HFF-Myc (cell line): ENCODE measurements at regions not wholly inside any gene's neighbourhood (a gene's known extent, or its start where the extent isn't known, plus 50 kb on each side); places are given as distances from the start of the nearest gene placed in this dataset.

Source experiments
- DNase-seq: peaks from one replicate; pipeline ENCODE4 v3.0.0-alpha.2; 2011; ENCODE audit warnings: low read depth; ENCODE audit errors: extremely low read depth
- H3K4me3 ChIP-seq: replicated peaks from 2 replicates; pipeline ENCODE4 v1.5.1; 2011; ENCODE audit warnings: low read depth, mild to moderate bottlenecking, control low read depth, low read length
- TF ChIP-seq, protein P1 (sequence below): IDR thresholded peaks from 2 replicates; pipeline ENCODE4 v1.5.1; 2012; ENCODE audit warnings: mild to moderate bottlenecking, low read depth, low read length, control low read depth; ENCODE audit errors: missing control alignments

DNA sequence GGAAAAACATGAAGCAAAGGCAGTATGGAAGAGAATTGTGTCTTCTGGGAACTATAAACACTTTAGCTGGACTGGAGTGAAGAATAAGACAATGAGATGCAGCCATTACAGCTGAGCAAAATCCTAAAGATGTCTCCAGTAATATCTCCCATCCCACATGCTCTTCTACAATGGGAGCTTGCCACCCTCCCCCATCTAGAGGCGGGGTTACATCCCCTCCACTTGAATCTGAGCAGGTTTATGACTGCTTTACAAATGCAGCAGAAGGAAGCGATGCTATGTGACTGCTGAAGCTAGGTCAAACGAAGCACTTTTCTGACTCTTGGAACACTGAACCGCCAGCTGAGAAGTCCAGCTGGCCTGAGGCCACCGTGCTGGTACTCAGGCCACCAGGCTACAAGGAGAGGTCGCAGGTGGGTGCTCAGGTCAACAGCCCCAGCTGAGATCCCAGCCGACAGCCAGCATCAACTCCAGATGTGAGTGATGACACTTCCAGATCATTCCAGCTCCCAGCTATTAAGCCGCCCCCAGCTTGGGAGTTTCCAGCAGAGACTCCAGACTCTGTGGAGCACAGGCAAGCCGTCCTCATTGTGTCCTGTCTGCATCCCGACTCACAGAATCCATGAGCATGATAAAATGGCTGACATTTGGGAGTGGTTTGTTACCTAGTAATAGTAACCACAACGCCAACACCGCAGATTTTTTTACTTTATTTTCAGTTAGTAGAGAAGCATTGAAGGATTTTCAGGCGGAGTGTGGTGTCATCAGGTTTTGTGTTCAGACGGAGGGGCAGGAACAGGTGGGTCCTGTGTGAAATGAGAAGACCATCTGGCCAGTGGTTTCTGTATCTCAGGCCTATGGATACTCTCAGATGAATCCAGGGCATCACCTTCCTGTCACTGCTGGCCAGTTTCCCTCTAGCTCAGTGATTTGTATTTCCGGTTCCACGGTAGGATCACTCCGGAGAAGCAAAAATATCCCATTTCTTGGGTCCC is 89.3 kb downstream of the NPY start:
- no peak overlapping the region for H3K4me3 ChIP-seq
- TF ChIP-seq, protein P1, sequence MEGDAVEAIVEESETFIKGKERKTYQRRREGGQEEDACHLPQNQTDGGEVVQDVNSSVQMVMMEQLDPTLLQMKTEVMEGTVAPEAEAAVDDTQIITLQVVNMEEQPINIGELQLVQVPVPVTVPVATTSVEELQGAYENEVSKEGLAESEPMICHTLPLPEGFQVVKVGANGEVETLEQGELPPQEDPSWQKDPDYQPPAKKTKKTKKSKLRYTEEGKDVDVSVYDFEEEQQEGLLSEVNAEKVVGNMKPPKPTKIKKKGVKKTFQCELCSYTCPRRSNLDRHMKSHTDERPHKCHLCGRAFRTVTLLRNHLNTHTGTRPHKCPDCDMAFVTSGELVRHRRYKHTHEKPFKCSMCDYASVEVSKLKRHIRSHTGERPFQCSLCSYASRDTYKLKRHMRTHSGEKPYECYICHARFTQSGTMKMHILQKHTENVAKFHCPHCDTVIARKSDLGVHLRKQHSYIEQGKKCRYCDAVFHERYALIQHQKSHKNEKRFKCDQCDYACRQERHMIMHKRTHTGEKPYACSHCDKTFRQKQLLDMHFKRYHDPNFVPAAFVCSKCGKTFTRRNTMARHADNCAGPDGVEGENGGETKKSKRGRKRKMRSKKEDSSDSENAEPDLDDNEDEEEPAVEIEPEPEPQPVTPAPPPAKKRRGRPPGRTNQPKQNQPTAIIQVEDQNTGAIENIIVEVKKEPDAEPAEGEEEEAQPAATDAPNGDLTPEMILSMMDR, result no peak
- no peak for DNase-seq

DNA sequence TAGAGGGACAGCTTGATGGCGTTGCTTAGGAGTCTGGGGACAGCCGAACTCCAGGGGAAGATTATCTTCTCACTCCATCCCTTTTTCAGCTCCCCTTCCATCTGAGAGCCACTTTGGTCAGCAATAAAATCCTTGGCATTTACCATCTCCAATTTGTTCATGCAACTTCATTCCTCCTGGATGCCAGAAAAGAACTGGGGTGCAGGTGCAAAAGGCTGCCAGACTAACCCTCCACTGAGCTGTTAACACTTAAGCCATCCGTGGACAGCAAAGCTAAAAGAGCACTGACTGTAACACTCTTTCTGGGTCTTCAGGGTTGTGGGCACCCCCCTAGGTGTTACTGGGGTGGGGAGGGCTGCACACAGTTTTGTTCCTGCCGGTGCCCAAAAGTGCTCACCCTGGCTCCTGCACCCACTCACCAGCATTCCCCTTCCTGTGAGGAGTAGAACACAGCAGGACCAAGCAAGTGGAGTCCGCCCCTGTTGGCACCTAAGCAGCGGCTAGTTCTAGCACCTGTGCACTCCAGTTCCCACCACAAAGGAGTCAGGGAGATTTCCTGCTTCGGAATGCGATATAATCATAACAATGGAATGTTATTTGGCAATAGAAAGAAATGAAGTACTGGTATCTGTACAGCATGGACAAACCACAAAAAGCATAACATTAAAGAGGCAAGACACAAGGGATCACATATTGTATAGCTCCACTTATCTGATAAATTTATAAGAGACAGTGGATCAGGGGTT is 95.1 kb downstream of the NPY start:
- TF ChIP-seq, protein P1, result no peak
- H3K4me3 ChIP-seq, result no peak overlapping the region
- DNase-seq, result no peak

DNA sequence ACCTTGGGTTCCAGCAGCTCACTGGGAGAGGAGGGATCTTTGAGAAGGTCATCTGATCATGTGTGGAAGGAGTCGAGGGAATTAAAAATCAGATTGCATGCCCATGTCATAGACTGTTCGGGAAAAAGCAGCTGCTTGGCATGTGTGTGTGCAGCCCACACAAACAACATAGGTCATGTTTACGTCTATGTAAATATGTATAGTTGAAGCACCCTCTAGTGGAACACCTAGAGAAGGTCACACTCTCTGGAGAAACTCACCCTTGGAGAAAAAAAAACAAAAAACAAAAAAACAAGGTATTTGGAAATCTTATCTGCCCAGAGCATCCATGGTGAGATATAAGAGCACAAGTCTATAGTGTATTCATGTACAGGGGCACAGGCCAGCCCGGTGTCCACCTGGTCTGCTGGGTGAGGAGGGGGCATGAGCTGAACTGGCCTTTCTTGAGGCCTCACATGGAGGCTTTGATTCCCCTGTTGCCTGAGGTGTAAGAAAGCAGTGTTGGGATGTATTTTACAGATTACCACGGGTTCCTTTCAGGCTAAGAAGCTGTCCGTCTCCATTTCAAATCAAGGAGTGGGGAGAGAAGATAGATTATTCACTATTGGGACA is 98.0 kb downstream of the NPY start:
- no peak for DNase-seq

GRCh38 chr7:24383055-24383454 is 99.1 kb downstream of the NPY start:
- DNase-seq, result no peak

More for the DNA sequence above, 98.0 kb downstream of the NPY start:
- H3K4me3 ChIP-seq, result no peak overlapping the region
- TF ChIP-seq, protein P1, result peak; percentile 36

DNA sequence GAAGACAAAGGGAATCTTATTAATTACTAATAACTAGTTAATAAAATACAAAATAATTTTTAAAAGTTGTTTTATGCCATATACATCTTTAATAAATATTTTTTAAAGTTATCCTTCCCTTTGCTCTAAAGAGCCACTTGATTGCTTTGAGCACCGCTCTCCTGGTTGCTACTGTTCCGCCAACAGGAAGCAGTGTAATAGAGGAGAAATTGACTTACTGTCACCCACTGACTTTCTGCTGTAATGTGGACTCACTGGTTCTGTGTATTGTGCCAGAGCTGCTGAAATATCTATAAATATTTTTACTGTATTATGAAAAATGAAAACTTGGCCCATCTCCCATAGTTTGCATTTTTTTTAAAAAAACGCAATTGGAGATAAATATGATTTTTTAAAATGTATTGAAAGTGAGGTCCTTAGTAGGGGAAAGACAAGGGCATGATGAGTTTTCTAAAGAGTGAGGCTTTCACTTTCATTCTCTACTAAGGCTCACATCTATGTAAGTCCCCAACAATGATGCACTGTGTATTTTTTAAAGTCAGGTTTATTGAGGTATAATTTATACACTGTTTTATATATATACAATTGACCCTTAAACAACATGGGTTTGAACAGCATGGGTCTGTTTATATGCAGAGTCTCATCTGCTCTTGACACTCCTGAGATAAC is 100.5 kb downstream of the NPY start:
- DNase-seq, result no peak
- TF ChIP-seq, protein P1, result no peak
- no peak overlapping the region for H3K4me3 ChIP-seq

More at GRCh38 chr7:24383055-24383454, 99.1 kb downstream of the NPY start:
- TF ChIP-seq, protein P1, result no peak
- no peak overlapping the region for H3K4me3 ChIP-seq

- no peak overlapping the region for H3K4me3 ChIP-seq
- TF ChIP-seq, protein P1, result no peak
- DNase-seq, result no peak
Measured at GRCh38 chr7:24388212-24388611, 104.2 kb downstream of the NPY start.
